GM13977 (cell line): ENCODE measurements at regions not wholly inside any gene's neighbourhood (a gene's known extent, or its start where the extent isn't known, plus 50 kb on each side); places are given as distances from the start of the nearest gene placed in this dataset.
"Not testable (repeated sequence)": the region's sequence is repeated elsewhere in the genome, so short reads cannot be mapped to it uniquely, and the experiment has no call there.

Source experiments
- DNase-seq: peaks from one replicate; pipeline ENCODE4 v3.0.0; 2012; ENCODE audit warnings: low spot score
- CTCF ChIP-seq: IDR thresholded peaks from 2 replicates; pipeline ENCODE4 v1.5.1; 2012; ENCODE audit warnings: mild to moderate bottlenecking, control low read depth; ENCODE audit not compliant: insufficient read depth; ENCODE audit errors: extremely low read depth, missing control alignments
- in situ Hi-C: fragments of 300-500 bp; cut with MboI; formaldehyde crosslinking; loops from one replicate; pipeline ENCODE4 v1.12.0; 2022; ENCODE audit warnings: low sequenced_read_pairs, low pct_unique_long_range_greater_than_20kb, mixed read lengths, inconsistent platforms; ENCODE audit not compliant: unreplicated experiment

- in situ Hi-C loops = loop anchor here (25.0 kb wide), 1 partner anchor 98 kb away; no protein-coding TSS in a partner anchor
- peak; percentile 44 for TF ChIP-seq CTCF
- DNase-seq = no peak
Observed at GRCh38 chr21:17688912-17689874, 76.5 kb upstream of the BTG3 start.

GRCh38 chr21:17682924-17683323 lies 70.2 kb upstream of the BTG3 start:
- in situ Hi-C loops = loop anchor here (25.0 kb wide), 1 partner anchor 104 kb away; no protein-coding TSS in a partner anchor
- TF ChIP-seq CTCF = no peak
- DNase-seq = no peak

GRCh38 chr21:17679002-17679600 lies 66.4 kb upstream of the BTG3 start:
- peak; percentile 79 for TF ChIP-seq CTCF

GRCh38 chr21:17676930-17677329 lies 64.2 kb upstream of the BTG3 start:
- in situ Hi-C loops = loop anchor here (10.0 to 25.0 kb wide), 2 partner anchors 110 to 238 kb away; no protein-coding TSS in a partner anchor

More at GRCh38 chr21:17679002-17679600, 66.4 kb upstream of the BTG3 start:
- DNase-seq = peak; percentile 69
- in situ Hi-C loops = loop anchor here (10.0 to 25.0 kb wide), 2 partner anchors 108 to 236 kb away; no protein-coding TSS in a partner anchor

GRCh38 chr21:17674106-17674505 lies 61.4 kb upstream of the BTG3 start:
- in situ Hi-C loops = loop anchor here (10.0 kb wide), 1 partner anchor 241 kb away; no protein-coding TSS in a partner anchor
- TF ChIP-seq CTCF = no peak

More at GRCh38 chr21:17676930-17677329, 64.2 kb upstream of the BTG3 start:
- DNase-seq = not testable (repeated sequence)

GRCh38 chr21:17673261-17674020 lies 60.7 kb upstream of the BTG3 start:
- in situ Hi-C loops = loop anchor here (10.0 kb wide), 1 partner anchor 241 kb away; no protein-coding TSS in a partner anchor
- TF ChIP-seq CTCF = no peak
- DNase-seq = no peak

More at GRCh38 chr21:17674106-17674505, 61.4 kb upstream of the BTG3 start:
- DNase-seq = no peak
